Activated T-helper 17 cell treated with anti-CD3 and anti-CD28 coated beads, Interleukin-2, amount 50 U/mL, for 72 hours (primary cell): ENCODE measurements at regions not wholly inside any gene's neighbourhood (a gene's known extent, or its start where the extent isn't known, plus 50 kb on each side); places are given as distances from the start of the nearest gene placed in this dataset.

Experiments used
- ATAC-seq: fragments of 150-1000 bp; cut with Tn5 transposase; replicated peaks from 2 replicates; pipeline ENCODE4 v1.10.0; 2021; ENCODE audit warnings: mild to moderate bottlenecking, moderate library complexity
- H3K27ac Mint-ChIP-seq: one replicate; pipeline ENCODE4 v1.8.0; 2022; ENCODE audit warnings: mixed read lengths
- H3K27me3 Mint-ChIP-seq: one replicate; pipeline ENCODE4 v1.8.0; 2022; ENCODE audit warnings: mixed read lengths
- H3K36me3 Mint-ChIP-seq: one replicate; pipeline ENCODE4 v1.8.0; 2022; ENCODE audit warnings: low read depth, mild to moderate bottlenecking, mixed read lengths
- H3K4me1 Mint-ChIP-seq: one replicate; pipeline ENCODE4 v1.8.0; 2022; ENCODE audit warnings: mixed read lengths
- H3K4me3 Mint-ChIP-seq: one replicate; pipeline ENCODE4 v1.8.0; 2022; ENCODE audit warnings: mild to moderate bottlenecking, mixed read lengths
- H3K9me3 Mint-ChIP-seq: one replicate; pipeline ENCODE4 v1.8.0; 2022; ENCODE audit warnings: mixed read lengths

DNA sequence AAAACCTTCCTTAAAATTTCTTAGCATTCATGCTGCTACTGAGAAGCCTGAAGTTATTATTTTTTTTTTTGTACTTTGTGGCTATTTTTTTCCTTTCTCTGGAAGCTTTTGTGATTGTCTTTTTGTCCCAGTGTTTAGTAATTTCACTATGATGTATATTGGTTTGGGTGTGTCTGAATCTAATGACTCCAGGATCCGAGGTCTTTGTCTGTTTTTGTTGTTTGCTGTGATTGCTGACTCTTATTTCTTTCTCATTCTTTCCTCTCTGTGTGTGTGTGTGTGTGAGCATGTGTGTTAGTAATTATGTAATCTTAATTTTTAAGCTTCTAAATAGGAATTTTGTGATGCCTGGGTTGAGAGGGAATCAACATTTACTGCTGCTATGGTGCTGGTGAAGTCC lies 152.0 kb downstream of the RAP2B start:
- H3K9me3 Mint-ChIP-seq, result peaks cover 4% of the 10 kb centered on the region
- H3K36me3 Mint-ChIP-seq, result no peaks in the 10 kb centered on the region
- ATAC-seq, result no peak
- peaks cover 3% of the 10 kb centered on the region for H3K27me3 Mint-ChIP-seq
- no peak overlapping the region for H3K4me3 Mint-ChIP-seq
- H3K27ac Mint-ChIP-seq, result no peak overlapping the region
- peaks cover 6% of the 10 kb centered on the region for H3K4me1 Mint-ChIP-seq

- H3K36me3 Mint-ChIP-seq, result no peaks in the 10 kb centered on the region
- H3K27ac Mint-ChIP-seq, result no peak overlapping the region
- ATAC-seq, result no peak
- peaks cover 15% of the 10 kb centered on the region for H3K4me1 Mint-ChIP-seq
- H3K4me3 Mint-ChIP-seq, result no peak overlapping the region
- peaks cover 3% of the 10 kb centered on the region for H3K27me3 Mint-ChIP-seq
- peaks cover 4% of the 10 kb centered on the region for H3K9me3 Mint-ChIP-seq
Measured at GRCh38 chr3:153315781-153316180, 153.8 kb downstream of the RAP2B start.

DNA sequence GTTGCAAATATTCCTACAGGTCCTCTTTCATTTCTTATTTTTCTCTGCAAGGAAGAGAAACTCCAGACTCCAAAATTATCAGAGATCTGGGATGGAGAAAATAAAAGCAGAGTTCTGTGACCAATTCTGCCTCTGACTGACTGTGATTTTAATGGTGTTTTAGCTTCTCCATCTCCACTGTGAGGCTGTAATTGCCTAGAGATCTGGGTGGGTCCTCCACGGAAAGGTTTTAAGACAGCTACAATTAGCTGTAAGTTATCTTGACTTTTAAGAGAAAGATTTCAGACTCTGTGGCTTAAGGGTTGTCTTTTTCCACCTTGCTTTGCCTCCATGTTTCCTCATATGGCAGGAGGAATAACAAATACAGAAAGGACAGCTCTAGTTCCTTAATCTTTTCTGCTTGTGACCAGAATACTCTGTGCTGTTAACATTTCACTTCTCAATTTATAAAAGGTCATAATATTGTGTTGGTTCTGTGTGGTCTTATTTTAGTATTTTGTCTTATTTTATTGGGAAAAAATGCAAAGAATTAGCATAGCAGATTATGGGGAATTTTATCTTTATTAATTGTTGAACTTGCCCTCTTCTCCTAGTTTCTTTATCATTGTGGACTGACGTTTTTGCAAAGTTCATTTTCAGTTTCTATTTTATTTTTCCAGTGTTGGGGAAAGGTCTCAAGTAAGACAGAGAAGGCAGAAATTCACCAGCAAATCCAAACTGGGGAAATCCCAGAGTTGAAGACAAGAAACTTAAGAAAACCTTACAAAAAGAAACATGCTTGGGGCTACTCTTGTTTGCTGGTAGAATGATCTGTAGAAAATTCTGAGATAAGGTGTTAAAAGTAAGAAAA lies 157.9 kb downstream of the RAP2B start:
- Mint-ChIP-seq H3K9me3 (no peaks in the 10 kb centered on the region), H3K4me1 (peaks cover 9% of the 10 kb centered on the region), H3K4me3 (peak overlapping the region; percentile 50), H3K27me3 (no peaks in the 10 kb centered on the region), H3K36me3 (no peaks in the 10 kb centered on the region), H3K27ac (peak overlapping the region; percentile 59)
- peak; percentile 47 for ATAC-seq

- no peaks in the 10 kb centered on the region for H3K36me3 Mint-ChIP-seq
- peak overlapping the region; percentile 50 for H3K4me3 Mint-ChIP-seq
- H3K27ac Mint-ChIP-seq, result peak overlapping the region; percentile 59
- no peak for ATAC-seq
- no peaks in the 10 kb centered on the region for H3K27me3 Mint-ChIP-seq
- peaks cover 9% of the 10 kb centered on the region for H3K4me1 Mint-ChIP-seq
- no peaks in the 10 kb centered on the region for H3K9me3 Mint-ChIP-seq
Measured at GRCh38 chr3:153320585-153321128, 158.6 kb downstream of the RAP2B start.

GRCh38 chr3:153328690-153329089 lies 166.7 kb downstream of the RAP2B start:
- Mint-ChIP-seq H3K4me3 (no peak overlapping the region), H3K4me1 (peaks cover 5% of the 10 kb centered on the region), H3K27ac (no peak overlapping the region), H3K36me3 (no peaks in the 10 kb centered on the region), H3K9me3 (no peaks in the 10 kb centered on the region), H3K27me3 (peaks cover 4% of the 10 kb centered on the region)
- ATAC-seq, result no peak

DNA sequence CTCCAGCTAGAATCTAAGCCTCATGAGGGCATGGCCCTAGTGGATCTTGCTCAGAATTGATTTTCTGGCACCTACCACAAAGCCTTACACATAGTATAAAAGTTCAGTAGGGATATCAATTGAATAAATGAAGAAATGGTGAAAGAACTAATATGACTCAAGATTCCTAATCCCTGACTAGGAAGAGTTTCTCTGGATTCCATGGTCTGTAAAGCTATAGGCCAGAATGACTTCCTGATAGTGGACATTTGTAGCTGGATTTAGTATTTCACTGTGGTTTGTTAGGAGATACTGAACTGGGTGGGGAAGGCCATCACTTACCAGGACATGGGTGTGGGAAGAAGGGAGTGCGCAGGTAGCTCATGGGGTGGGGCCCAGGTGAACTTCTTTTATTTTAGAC lies 168.9 kb downstream of the RAP2B start:
- no peak overlapping the region for H3K4me3 Mint-ChIP-seq
- H3K27me3 Mint-ChIP-seq, result peaks cover 4% of the 10 kb centered on the region
- no peaks in the 10 kb centered on the region for H3K36me3 Mint-ChIP-seq
- no peak for ATAC-seq
- no peak overlapping the region for H3K27ac Mint-ChIP-seq
- no peaks in the 10 kb centered on the region for H3K9me3 Mint-ChIP-seq
- H3K4me1 Mint-ChIP-seq, result peaks cover 5% of the 10 kb centered on the region

DNA sequence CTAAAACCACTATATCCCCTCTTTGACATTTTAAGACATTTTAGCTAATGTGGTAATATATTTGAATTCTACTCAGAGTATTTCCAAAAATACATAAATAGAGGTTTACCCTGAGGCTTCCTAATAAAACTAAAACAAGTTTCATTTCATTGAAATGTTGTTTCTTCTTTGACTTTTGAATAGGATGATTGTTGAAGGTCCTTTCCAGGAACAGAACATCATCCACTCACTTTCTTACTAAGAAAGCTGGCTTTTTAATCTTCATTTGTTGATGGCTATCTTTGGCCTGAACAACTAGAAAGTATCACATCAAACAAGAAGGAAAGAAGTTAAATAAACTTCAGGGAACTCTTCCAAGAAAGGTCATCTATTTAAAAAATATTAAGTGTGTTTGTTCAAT lies 169.7 kb downstream of the RAP2B start:
- Mint-ChIP-seq H3K9me3 (no peaks in the 10 kb centered on the region), H3K27me3 (peaks cover 4% of the 10 kb centered on the region), H3K36me3 (no peaks in the 10 kb centered on the region), H3K4me1 (peaks cover 5% of the 10 kb centered on the region), H3K27ac (no peak overlapping the region), H3K4me3 (no peak overlapping the region)
- ATAC-seq, result no peak

- Mint-ChIP-seq H3K4me1 (peaks cover 10% of the 10 kb centered on the region), H3K4me3 (no peak overlapping the region), H3K36me3 (no peaks in the 10 kb centered on the region), H3K27ac (no peak overlapping the region), H3K9me3 (no peaks in the 10 kb centered on the region), H3K27me3 (peaks cover 2% of the 10 kb centered on the region)
- ATAC-seq, result no peak
Measured at GRCh38 chr3:153334558-153334957, 172.5 kb downstream of the RAP2B start.

- no peak for ATAC-seq
- Mint-ChIP-seq H3K27me3 (no peaks in the 10 kb centered on the region), H3K27ac (no peak overlapping the region), H3K36me3 (no peaks in the 10 kb centered on the region), H3K9me3 (peaks cover 4% of the 10 kb centered on the region), H3K4me1 (peaks cover 10% of the 10 kb centered on the region), H3K4me3 (no peak overlapping the region)
Measured at GRCh38 chr3:153337369-153337768, 175.3 kb downstream of the RAP2B start.

DNA sequence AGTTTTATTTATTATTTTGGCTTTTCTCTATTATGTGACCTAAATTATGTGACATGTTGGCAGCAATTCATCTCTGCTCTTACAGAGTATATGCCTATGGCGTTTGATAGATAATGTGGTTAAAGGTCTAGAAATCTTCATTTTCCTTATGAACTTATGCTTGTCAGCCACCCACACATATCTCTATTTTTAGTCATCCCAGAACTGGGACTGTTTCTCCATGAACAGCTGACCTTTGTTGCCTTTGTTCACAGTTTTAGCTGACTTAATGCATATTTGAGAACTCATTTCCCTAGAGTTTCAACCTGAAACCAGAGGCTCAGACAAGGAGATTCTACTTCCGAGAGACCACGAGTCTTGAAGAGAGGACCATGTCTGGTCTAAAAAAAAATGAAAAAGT lies 176.5 kb downstream of the RAP2B start:
- H3K27me3 Mint-ChIP-seq, result no peaks in the 10 kb centered on the region
- ATAC-seq, result peak; percentile 52
- H3K4me3 Mint-ChIP-seq, result no peak overlapping the region
- no peaks in the 10 kb centered on the region for H3K36me3 Mint-ChIP-seq
- peaks cover 4% of the 10 kb centered on the region for H3K9me3 Mint-ChIP-seq
- no peak overlapping the region for H3K27ac Mint-ChIP-seq
- peaks cover 5% of the 10 kb centered on the region for H3K4me1 Mint-ChIP-seq

GRCh38 chr3:153339065-153339464 lies 177.0 kb downstream of the RAP2B start:
- H3K27ac Mint-ChIP-seq, result no peak overlapping the region
- no peak overlapping the region for H3K4me3 Mint-ChIP-seq
- no peak for ATAC-seq
- peaks cover 4% of the 10 kb centered on the region for H3K9me3 Mint-ChIP-seq
- peaks cover 5% of the 10 kb centered on the region for H3K4me1 Mint-ChIP-seq
- no peaks in the 10 kb centered on the region for H3K36me3 Mint-ChIP-seq
- H3K27me3 Mint-ChIP-seq, result no peaks in the 10 kb centered on the region

DNA sequence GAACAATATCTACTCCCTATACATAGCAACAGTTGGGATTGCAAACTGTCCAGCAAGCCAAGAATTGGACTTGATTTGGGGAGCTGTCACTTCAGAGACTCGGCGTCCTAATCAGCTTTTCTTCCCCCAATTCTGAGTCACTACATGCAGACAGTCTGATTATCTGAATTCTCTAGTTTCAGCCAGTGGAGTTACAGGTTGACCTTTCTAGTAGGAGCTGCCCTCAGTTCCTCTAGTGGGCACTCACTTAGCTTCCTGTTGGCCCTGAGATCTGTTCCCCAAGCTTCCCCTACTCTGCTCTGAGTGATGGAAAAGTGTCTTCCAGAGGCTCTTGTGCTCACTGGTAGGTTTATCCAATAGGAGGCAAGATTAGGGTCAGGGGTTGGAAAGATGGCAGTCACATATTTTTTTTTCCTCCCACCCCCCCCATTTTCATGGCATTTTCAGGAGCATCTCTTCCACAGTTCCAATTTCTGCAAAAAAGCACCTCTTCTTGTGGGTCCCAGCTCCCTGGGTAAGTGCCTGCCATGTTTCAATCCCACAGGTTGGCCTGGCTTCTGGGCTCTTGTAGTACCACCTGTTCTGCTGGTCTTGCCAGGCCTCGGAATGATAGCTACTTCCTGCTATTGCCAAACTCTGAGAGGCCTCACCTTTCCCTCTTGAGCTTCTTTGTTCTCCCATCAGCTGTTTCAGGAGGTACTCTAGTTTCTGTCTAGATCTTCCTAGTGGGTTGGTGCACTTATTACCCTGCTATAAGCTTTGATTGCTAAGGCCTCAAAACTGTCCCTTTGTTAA lies 182.2 kb downstream of the RAP2B start:
- H3K36me3 Mint-ChIP-seq, result no peaks in the 10 kb centered on the region
- H3K9me3 Mint-ChIP-seq, result peaks cover 4% of the 10 kb centered on the region
- no peak for ATAC-seq
- no peaks in the 10 kb centered on the region for H3K4me1 Mint-ChIP-seq
- no peaks in the 10 kb centered on the region for H3K27me3 Mint-ChIP-seq
- H3K4me3 Mint-ChIP-seq, result no peak overlapping the region
- H3K27ac Mint-ChIP-seq, result no peak overlapping the region

DNA sequence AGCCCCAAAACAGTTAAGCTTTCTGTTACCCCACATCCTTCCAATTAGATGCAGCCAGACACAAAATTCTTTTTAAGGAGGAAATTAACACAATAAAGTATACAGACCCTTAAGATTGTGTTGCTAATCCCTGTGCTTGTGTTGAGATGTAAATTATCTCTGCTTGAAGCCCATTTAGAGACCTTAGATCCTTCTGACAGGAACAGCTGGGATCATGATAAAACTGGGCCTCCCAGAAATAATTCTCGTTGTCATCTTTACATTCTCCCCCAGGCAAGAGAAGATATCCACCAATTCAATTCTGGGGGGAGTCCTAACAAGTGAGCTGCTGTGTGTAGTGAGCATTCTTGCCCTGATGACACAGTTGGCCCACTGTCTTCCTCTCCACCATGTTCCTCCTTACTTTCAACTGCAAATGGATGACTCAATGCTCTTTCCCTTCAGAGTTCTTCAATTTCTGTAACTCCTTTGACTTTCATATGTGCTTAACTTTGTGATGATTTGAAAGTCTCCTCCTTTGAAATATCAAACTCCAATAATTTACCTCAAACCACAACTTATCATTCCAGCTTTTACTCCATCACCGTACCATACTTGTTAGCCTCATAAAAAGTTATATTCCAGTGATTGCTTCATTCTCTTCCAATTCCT lies 186.6 kb downstream of the RAP2B start:
- Mint-ChIP-seq H3K4me1 (no peaks in the 10 kb centered on the region), H3K27ac (no peak overlapping the region), H3K9me3 (no peaks in the 10 kb centered on the region), H3K4me3 (no peak overlapping the region), H3K27me3 (no peaks in the 10 kb centered on the region), H3K36me3 (no peaks in the 10 kb centered on the region)
- no peak for ATAC-seq

GRCh38 chr3:153349108-153349499 lies 187.1 kb downstream of the RAP2B start:
- Mint-ChIP-seq H3K27ac (no peak overlapping the region), H3K4me1 (no peaks in the 10 kb centered on the region), H3K36me3 (no peaks in the 10 kb centered on the region), H3K9me3 (no peaks in the 10 kb centered on the region), H3K27me3 (no peaks in the 10 kb centered on the region), H3K4me3 (no peak overlapping the region)
- ATAC-seq, result no peak
